CD4-positive, alpha-beta memory T cell (primary cell): ENCODE measurements at regions not wholly inside any gene's neighbourhood (a gene's known extent, or its start where the extent isn't known, plus 50 kb on each side); places are given as distances from the start of the nearest gene placed in this dataset.
"Not testable (repeated sequence)": the region's sequence is repeated elsewhere in the genome, so short reads cannot be mapped to it uniquely, and the experiment has no call there.

ENCODE experiments used
- CTCF ChIA-PET: fragments of 350-600 bp; sonication (Branson Sonifier 250); formaldehyde crosslinking; loops from one replicate; lab custom pipeline; 2021; ENCODE audit warnings: inconsistent platforms; ENCODE audit not compliant: partially characterized antibody; lab: Charles Lee
- POLR2A ChIA-PET: fragments of 350-600 bp; sonication (Branson Sonifier 250); formaldehyde crosslinking; loops from one replicate; lab custom pipeline; 2021; ENCODE audit not compliant: partially characterized antibody; lab: Charles Lee
- DNase-seq, 5 donors: peaks; one replicate each; pipeline versions ENCODE4 v3.0.0 to v3.0.0-alpha.2; 2020 to 2022; ENCODE audit warnings: mixed read lengths in 1 of 5
- H3K27ac ChIP-seq: one replicate; pipeline ENCODE4 v1.7.0; 2013; ENCODE audit warnings: low read depth, low read length
- H3K27me3 ChIP-seq: 2 replicates; pipeline ENCODE4 v1.7.0; 2013; ENCODE audit warnings: mild to moderate bottlenecking, low read length, moderate library complexity; ENCODE audit not compliant: insufficient read depth
- H3K36me3 ChIP-seq: 2 replicates; pipeline ENCODE4 v1.7.0; 2013; ENCODE audit warnings: mild to moderate bottlenecking, low read length, moderate library complexity; ENCODE audit not compliant: insufficient read depth
- H3K4me1 ChIP-seq: 2 replicates; pipeline ENCODE4 v1.7.0; 2013; ENCODE audit warnings: mild to moderate bottlenecking, low read length, moderate library complexity; ENCODE audit not compliant: insufficient read depth
- H3K4me3 ChIP-seq, 2 donors: one replicate each; pipeline ENCODE4 v1.7.0; 2013; ENCODE audit warnings: low read length in 2 of 2, mild to moderate bottlenecking in 1 of 2
- H3K9me3 ChIP-seq, 2 donors: one replicate each; pipeline ENCODE4 v1.7.0; 2013; ENCODE audit warnings: low read length in 2 of 2, control low read depth in 1 of 2; ENCODE audit not compliant: control insufficient read depth in 1 of 2
- H3K27ac Mint-ChIP-seq, 7 donors: one replicate each; pipeline ENCODE4 v1.8.0; 2020 to 2021; ENCODE audit warnings: mixed read lengths in 7 of 7, mild to moderate bottlenecking in 6 of 7, inconsistent platforms in 3 of 7, moderate library complexity in 3 of 7
- H3K27me3 Mint-ChIP-seq, 2 donors: one replicate each; pipeline ENCODE4 v1.8.0; 2020 to 2021; ENCODE audit warnings: mixed read lengths in 2 of 2
- H3K36me3 Mint-ChIP-seq, 2 donors: one replicate each; pipeline ENCODE4 v1.8.0; 2020 to 2021; ENCODE audit warnings: mixed read lengths in 2 of 2, inconsistent platforms in 1 of 2, mild to moderate bottlenecking in 1 of 2
- H3K4me1 Mint-ChIP-seq, 4 donors: one replicate each; pipeline ENCODE4 v1.8.0; 2020 to 2021; ENCODE audit warnings: mixed read lengths in 4 of 4, mild to moderate bottlenecking in 1 of 4
- H3K4me3 Mint-ChIP-seq, 8 donors: one replicate each; pipeline ENCODE4 v1.8.0; 2020 to 2021; ENCODE audit warnings: mixed read lengths in 8 of 8, mild to moderate bottlenecking in 7 of 8, moderate library complexity in 6 of 8, inconsistent platforms in 3 of 8
- H3K9me3 Mint-ChIP-seq, 8 donors: one replicate each; pipeline ENCODE4 v1.8.0; 2020 to 2021; ENCODE audit warnings: mixed read lengths in 8 of 8, mild to moderate bottlenecking in 5 of 8, inconsistent platforms in 3 of 8, moderate library complexity in 1 of 8
- intact Hi-C: fragments of 100-400 bp; cut with micrococcal nuclease; formaldehyde crosslinking; loops from one replicate; pipeline ENCODE4 v1.15.1; 2023

DNA sequence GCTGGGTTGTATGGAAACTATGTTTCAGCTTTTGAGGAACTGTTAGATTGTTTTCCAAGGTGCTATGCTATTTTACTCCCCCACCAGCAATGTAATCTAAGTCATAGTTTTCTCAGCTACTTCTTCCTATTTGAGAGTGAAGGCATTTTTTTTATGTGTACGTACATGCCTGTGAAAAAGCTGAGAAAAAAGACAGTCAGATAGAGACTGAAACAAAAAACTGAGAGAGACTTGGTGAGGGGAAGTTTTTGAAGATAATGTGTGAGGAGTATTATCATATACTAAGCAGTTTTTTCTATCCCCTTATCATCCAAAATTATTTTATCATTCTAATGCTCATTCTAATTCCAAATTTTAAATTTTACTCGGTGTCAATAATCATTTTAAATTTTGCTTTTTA, 780.0 kb downstream of the BCKDHB start:
- CTCF ChIA-PET: no interaction called here
- intact Hi-C loops: no loop called here
- H3K27me3 ChIP-seq: no peaks in the 10 kb centered on the region
- Mint-ChIP-seq H3K27me3 (no peaks in the 10 kb centered on the region), H3K4me3 (no peak overlapping the region), H3K4me1 (no peaks in the 10 kb centered on the region), H3K27ac (peak overlapping the region in 1 of 7 donors; percentile 46), H3K36me3 (no peaks in the 10 kb centered on the region), H3K9me3 (peaks cover 0 to 6% (median 1%) of the 10 kb centered on the region in 8 donors)
- H3K36me3 ChIP-seq: no peaks in the 10 kb centered on the region
- no peak overlapping the region for H3K4me3 ChIP-seq
- H3K9me3 ChIP-seq: no peaks in the 10 kb centered on the region
- POLR2A ChIA-PET: no interaction called here
- no peak for DNase-seq
- no peak overlapping the region for H3K27ac ChIP-seq
- H3K4me1 ChIP-seq: no peaks in the 10 kb centered on the region

- no peak overlapping the region for H3K27ac Mint-ChIP-seq
- no peak for DNase-seq
- H3K4me3 Mint-ChIP-seq: no peak overlapping the region
- no peaks in the 10 kb centered on the region for H3K27me3 Mint-ChIP-seq
- H3K4me3 ChIP-seq: no peak overlapping the region
- no peaks in the 10 kb centered on the region for H3K36me3 ChIP-seq
- H3K4me1 ChIP-seq: no peaks in the 10 kb centered on the region
- H3K27ac ChIP-seq: no peak overlapping the region
- no peaks in the 10 kb centered on the region for H3K36me3 Mint-ChIP-seq
- no peaks in the 10 kb centered on the region for H3K9me3 ChIP-seq
- CTCF ChIA-PET: no interaction called here
- intact Hi-C loops: no loop called here
- H3K27me3 ChIP-seq: no peaks in the 10 kb centered on the region
- H3K4me1 Mint-ChIP-seq: no peaks in the 10 kb centered on the region
- H3K9me3 Mint-ChIP-seq: peaks cover 0 to 15% (median 6%) of the 10 kb centered on the region in 8 donors
- POLR2A ChIA-PET: no interaction called here
Observed at GRCh38 chr6:80872951-80873308, 766.5 kb downstream of the BCKDHB start.

DNA sequence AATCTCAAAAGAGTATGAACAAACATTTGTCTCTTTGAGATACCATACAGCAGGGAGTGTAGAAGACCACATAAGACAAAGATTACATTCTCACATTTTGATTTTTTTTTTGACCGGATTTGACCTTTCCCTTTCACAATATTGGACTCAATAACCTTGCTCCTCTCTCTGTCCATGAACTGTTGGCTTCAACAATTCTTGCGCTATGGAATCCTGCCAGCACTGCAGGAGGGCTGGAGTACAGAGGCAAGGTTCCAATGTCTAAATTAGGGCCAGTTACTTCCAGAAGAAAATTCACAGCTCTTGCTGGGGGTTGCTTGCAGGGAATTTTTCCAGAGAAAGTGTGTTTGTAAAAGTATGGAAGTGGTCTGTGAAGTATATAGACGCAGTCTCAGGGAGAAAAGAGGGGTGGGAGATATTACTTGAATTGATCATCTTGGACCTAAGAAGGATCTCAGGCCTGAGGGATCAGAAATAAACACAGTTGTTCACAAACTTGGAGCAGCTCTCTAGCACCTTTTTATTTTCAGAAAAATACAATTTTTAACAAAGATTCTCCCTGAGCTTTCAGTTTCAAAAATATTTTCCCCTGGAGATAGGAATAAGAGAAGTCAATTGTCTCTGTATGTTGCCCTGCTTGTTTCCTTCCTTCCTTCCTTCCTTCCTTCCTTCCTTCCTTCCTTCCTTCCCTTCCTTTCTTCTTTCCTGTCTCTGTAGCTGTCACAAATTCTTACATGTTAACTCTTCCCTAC, 765.9 kb downstream of the BCKDHB start:
- H3K27ac Mint-ChIP-seq: no peak overlapping the region
- no peak for DNase-seq
- CTCF ChIA-PET: no interaction called here
- Histone ChIP-seq H3K27ac (no peak overlapping the region), H3K36me3 (no peaks in the 10 kb centered on the region), H3K4me3 (no peak overlapping the region), H3K4me1 (no peaks in the 10 kb centered on the region), H3K9me3 (no peaks in the 10 kb centered on the region), H3K27me3 (no peaks in the 10 kb centered on the region)
- no peaks in the 10 kb centered on the region for H3K4me1 Mint-ChIP-seq
- H3K4me3 Mint-ChIP-seq: peak overlapping the region in 1 of 8 donors; percentile 24
- POLR2A ChIA-PET: no interaction called here
- H3K36me3 Mint-ChIP-seq: no peaks in the 10 kb centered on the region
- peaks cover 0 to 14% (median 5%) of the 10 kb centered on the region in 8 donors for H3K9me3 Mint-ChIP-seq
- intact Hi-C loops: no loop called here
- no peaks in the 10 kb centered on the region for H3K27me3 Mint-ChIP-seq

DNA sequence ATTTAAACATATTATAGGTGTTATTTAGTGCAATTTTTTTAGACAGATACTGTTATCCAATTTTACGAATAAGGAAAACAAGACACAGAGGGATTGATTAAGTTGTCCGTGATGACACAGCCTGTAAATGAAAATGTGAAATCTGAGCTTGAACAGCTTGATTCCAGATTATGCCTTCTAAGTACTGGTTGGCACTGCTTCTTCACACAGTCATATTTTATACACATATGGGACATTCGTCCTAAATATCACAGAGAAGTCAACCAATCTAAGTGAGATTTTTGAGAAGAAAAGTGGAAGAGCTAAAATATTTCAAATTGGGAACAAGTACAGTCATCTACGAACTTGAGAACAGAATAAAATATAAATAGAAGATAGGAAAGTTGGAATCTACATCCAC, 756.3 kb downstream of the BCKDHB start:
- H3K9me3 ChIP-seq: no peaks in the 10 kb centered on the region
- no peak overlapping the region for H3K27ac ChIP-seq
- H3K4me3 ChIP-seq: no peak overlapping the region
- no peaks in the 10 kb centered on the region for H3K4me1 Mint-ChIP-seq
- no peaks in the 10 kb centered on the region for H3K4me1 ChIP-seq
- H3K27me3 ChIP-seq: no peaks in the 10 kb centered on the region
- H3K36me3 ChIP-seq: no peaks in the 10 kb centered on the region
- H3K27ac Mint-ChIP-seq: no peak overlapping the region
- no peak overlapping the region for H3K4me3 Mint-ChIP-seq
- intact Hi-C loops: no loop called here
- no peak for DNase-seq
- H3K36me3 Mint-ChIP-seq: no peaks in the 10 kb centered on the region
- no peaks in the 10 kb centered on the region for H3K27me3 Mint-ChIP-seq
- peaks cover 0 to 16% (median 3%) of the 10 kb centered on the region in 8 donors for H3K9me3 Mint-ChIP-seq
- ChIA-PET POLR2A (no interaction called here), CTCF (no interaction called here)

DNA sequence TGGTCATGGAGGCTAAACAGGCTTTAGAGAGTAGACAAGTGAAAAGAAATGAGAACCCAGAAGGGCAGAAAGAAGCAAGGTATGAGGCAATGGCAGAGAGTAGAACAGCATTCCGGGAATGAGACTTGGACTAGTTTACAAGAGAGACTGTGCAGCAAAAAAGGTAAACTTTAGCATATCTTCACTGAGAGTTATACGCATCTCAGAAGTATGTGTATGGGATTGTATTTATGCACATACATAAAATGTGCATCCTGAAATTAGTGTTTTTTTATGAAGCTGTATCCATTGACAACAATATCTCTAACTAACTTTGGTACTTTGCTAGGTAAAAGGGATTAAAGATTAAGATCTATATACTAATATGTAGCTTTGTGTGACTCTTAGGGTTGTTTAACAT, 753.6 kb downstream of the BCKDHB start:
- Histone ChIP-seq H3K36me3 (no peaks in the 10 kb centered on the region), H3K9me3 (no peaks in the 10 kb centered on the region), H3K4me1 (no peaks in the 10 kb centered on the region), H3K27me3 (no peaks in the 10 kb centered on the region), H3K4me3 (no peak overlapping the region), H3K27ac (no peak overlapping the region)
- intact Hi-C loops: no loop called here
- H3K36me3 Mint-ChIP-seq: no peaks in the 10 kb centered on the region
- H3K27ac Mint-ChIP-seq: no peak overlapping the region
- no peaks in the 10 kb centered on the region for H3K4me1 Mint-ChIP-seq
- H3K9me3 Mint-ChIP-seq: peaks cover 0 to 9% (median 2%) of the 10 kb centered on the region in 8 donors
- ChIA-PET POLR2A (no interaction called here), CTCF (no interaction called here)
- no peak overlapping the region for H3K4me3 Mint-ChIP-seq
- H3K27me3 Mint-ChIP-seq: no peaks in the 10 kb centered on the region
- no peak for DNase-seq

- DNase-seq, H3K4me3 ChIP-seq, intact Hi-C loops, H3K4me1 Mint-ChIP-seq, H3K27ac Mint-ChIP-seq, CTCF ChIA-PET, H3K4me1 ChIP-seq, H3K27me3 Mint-ChIP-seq, H3K27ac ChIP-seq, H3K4me3 Mint-ChIP-seq, H3K27me3 ChIP-seq, H3K9me3 ChIP-seq, H3K36me3 ChIP-seq, POLR2A ChIA-PET, H3K36me3 Mint-ChIP-seq: not testable (repeated sequence)
- peaks cover 3 to 33% (median 25%) of the 10 kb centered on the region in 8 donors for H3K9me3 Mint-ChIP-seq
Observed at GRCh38 chr6:80847973-80848372, 741.5 kb downstream of the BCKDHB start.

- H3K4me3 ChIP-seq: no peak overlapping the region
- no peak overlapping the region for H3K4me3 Mint-ChIP-seq
- intact Hi-C loops: no loop called here
- no peaks in the 10 kb centered on the region for H3K27me3 Mint-ChIP-seq
- no peak overlapping the region for H3K27ac ChIP-seq
- DNase-seq: no peak
- no peaks in the 10 kb centered on the region for H3K9me3 ChIP-seq
- no peaks in the 10 kb centered on the region for H3K36me3 Mint-ChIP-seq
- ChIA-PET CTCF (no interaction called here), POLR2A (no interaction called here)
- no peaks in the 10 kb centered on the region for H3K4me1 Mint-ChIP-seq
- peaks cover 0 to 6% (median 2%) of the 10 kb centered on the region in 8 donors for H3K9me3 Mint-ChIP-seq
- H3K4me1 ChIP-seq: no peaks in the 10 kb centered on the region
- no peaks in the 10 kb centered on the region for H3K27me3 ChIP-seq
- H3K36me3 ChIP-seq: no peaks in the 10 kb centered on the region
- no peak overlapping the region for H3K27ac Mint-ChIP-seq
Observed at GRCh38 chr6:80832337-80832736, 725.9 kb downstream of the BCKDHB start.
